Neural crest cell (in vitro differentiated cells): ENCODE measurements at regions not wholly inside any gene's neighbourhood (a gene's known extent, or its start where the extent isn't known, plus 50 kb on each side); places are given as distances from the start of the nearest gene placed in this dataset.

Experiments used
- DNase-seq: peaks from one replicate; pipeline ENCODE4 v3.0.0; 2021; ENCODE audit warnings: low read depth, mixed read lengths, low spot score
- H3K27ac Mint-ChIP-seq: one replicate; pipeline ENCODE4 v1.8.0; 2021; ENCODE audit warnings: mild to moderate bottlenecking, mixed read lengths; ENCODE audit not compliant: unreplicated experiment
- H3K27me3 Mint-ChIP-seq: 2 replicates; pipeline ENCODE4 v1.8.0; 2021; ENCODE audit warnings: low read depth, mild to moderate bottlenecking, mixed read lengths
- H3K36me3 Mint-ChIP-seq: 2 replicates; pipeline ENCODE4 v1.8.0; 2021; ENCODE audit warnings: low read depth, mild to moderate bottlenecking, mixed read lengths
- H3K4me1 Mint-ChIP-seq: 2 replicates; pipeline ENCODE4 v1.8.0; 2021; ENCODE audit warnings: mixed read lengths
- H3K4me3 Mint-ChIP-seq: one replicate; pipeline ENCODE4 v1.8.0; 2021; ENCODE audit warnings: mild to moderate bottlenecking, mixed read lengths
- H3K9me3 Mint-ChIP-seq: 2 replicates; pipeline ENCODE4 v1.8.0; 2021; ENCODE audit warnings: mixed read lengths
- TF ChIP-seq, protein P1 (sequence below): fragments of 200-600 bp; sonication (generic); conservative IDR thresholded peaks from 2 replicates; pipeline ENCODE4 v1.5.0; 2021; ENCODE audit warnings: antibody characterized with exemption, mild to moderate bottlenecking

DNA sequence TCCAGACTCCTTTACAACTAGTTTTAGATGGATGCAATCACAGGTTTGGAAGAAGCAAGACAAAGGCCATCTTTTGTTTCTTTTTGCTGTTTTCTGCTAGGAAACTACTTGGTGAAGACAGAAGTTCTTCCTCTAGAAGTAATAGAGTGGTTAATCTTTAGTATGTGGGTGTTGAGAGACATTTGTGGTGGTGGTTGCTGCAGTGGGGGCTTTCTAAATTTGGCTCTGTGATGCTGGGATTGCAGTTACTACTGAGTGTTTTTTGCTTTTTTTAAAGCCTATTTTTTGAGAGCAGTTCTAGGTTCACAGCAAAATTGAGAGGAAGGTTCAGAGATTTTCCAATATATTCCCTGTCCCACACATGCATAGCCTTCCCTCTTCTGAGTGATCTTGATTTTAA, 120.0 kb downstream of the AASDHPPT start:
- no peak overlapping the region for H3K4me3 Mint-ChIP-seq
- H3K9me3 Mint-ChIP-seq: no peaks in the 10 kb centered on the region
- DNase-seq: no peak
- no peak overlapping the region for H3K27ac Mint-ChIP-seq
- H3K36me3 Mint-ChIP-seq: no peaks in the 10 kb centered on the region
- no peaks in the 10 kb centered on the region for H3K27me3 Mint-ChIP-seq
- no peaks in the 10 kb centered on the region for H3K4me1 Mint-ChIP-seq
- TF ChIP-seq, protein P1, sequence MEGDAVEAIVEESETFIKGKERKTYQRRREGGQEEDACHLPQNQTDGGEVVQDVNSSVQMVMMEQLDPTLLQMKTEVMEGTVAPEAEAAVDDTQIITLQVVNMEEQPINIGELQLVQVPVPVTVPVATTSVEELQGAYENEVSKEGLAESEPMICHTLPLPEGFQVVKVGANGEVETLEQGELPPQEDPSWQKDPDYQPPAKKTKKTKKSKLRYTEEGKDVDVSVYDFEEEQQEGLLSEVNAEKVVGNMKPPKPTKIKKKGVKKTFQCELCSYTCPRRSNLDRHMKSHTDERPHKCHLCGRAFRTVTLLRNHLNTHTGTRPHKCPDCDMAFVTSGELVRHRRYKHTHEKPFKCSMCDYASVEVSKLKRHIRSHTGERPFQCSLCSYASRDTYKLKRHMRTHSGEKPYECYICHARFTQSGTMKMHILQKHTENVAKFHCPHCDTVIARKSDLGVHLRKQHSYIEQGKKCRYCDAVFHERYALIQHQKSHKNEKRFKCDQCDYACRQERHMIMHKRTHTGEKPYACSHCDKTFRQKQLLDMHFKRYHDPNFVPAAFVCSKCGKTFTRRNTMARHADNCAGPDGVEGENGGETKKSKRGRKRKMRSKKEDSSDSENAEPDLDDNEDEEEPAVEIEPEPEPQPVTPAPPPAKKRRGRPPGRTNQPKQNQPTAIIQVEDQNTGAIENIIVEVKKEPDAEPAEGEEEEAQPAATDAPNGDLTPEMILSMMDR: no peak

DNA sequence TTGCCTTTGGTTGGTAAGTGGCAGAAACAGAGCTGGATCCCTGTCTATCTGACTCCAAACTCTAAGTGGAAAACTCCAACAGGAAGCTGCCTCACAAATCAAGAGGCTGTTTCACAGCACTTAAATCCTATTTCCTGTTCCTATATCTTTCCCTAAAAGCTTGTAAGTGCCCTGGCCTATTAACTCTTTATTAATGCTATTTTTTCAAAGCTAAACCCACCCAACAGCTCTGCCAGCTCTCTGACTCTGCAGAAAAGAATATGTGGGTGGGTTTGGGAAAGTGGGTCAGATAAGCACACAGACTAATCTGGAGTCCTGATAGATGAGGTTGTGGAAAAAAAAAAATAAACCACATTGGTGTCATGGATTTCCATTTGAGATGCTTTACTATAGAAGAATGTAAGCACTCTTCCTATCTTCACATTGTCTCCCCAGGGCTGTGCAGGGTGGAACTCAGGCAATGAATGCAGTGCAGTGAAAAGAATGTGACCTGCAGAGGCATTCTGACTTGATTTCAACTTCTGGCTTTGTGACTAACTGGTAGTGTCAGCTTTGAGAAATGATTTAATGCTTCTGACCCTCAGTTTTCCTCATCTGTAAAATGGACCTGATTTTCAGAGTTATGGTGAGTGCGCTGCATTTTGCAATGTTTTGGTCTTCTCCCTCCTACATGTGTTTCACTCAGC, 125.6 kb downstream of the AASDHPPT start:
- Mint-ChIP-seq H3K27ac (no peak overlapping the region), H3K36me3 (no peaks in the 10 kb centered on the region), H3K27me3 (no peaks in the 10 kb centered on the region), H3K9me3 (no peaks in the 10 kb centered on the region), H3K4me1 (no peaks in the 10 kb centered on the region), H3K4me3 (no peak overlapping the region)
- TF ChIP-seq, protein P1: no peak
- DNase-seq: no peak

GRCh38 chr11:106208760-106209159, 131.3 kb downstream of the AASDHPPT start:
- Mint-ChIP-seq H3K27me3 (no peaks in the 10 kb centered on the region), H3K36me3 (no peaks in the 10 kb centered on the region)

GRCh38 chr11:106212081-106212480, 134.6 kb downstream of the AASDHPPT start:
- DNase-seq: no peak
- Mint-ChIP-seq H3K4me1 (no peaks in the 10 kb centered on the region), H3K4me3 (no peak overlapping the region), H3K27ac (no peak overlapping the region), H3K36me3 (no peaks in the 10 kb centered on the region), H3K27me3 (no peaks in the 10 kb centered on the region), H3K9me3 (no peaks in the 10 kb centered on the region)
- TF ChIP-seq, protein P1: no peak

More at GRCh38 chr11:106208760-106209159, 131.3 kb downstream of the AASDHPPT start:
- DNase-seq: no peak
- H3K9me3 Mint-ChIP-seq: no peaks in the 10 kb centered on the region
- no peak overlapping the region for H3K27ac Mint-ChIP-seq
- no peaks in the 10 kb centered on the region for H3K4me1 Mint-ChIP-seq
- H3K4me3 Mint-ChIP-seq: no peak overlapping the region
- TF ChIP-seq, protein P1: no peak

DNA sequence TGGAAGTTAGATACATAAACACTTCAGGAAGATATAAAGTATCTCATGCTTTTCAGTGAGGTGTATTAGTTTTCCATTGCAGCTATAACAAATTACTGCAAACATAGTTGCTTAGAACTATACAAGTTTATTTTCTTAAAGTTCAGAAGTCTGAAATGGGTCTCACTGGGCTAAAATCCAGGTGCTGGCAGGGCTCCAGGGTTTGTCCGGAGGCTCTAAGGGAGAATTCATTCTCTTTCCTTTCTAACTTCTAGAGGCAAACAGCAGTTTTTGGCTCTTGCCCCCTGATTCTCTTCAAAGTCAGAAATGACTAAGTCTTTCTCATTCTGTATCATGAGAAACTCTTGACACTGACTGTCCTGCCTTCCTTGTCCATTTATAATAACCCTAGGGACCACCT, 138.8 kb downstream of the AASDHPPT start:
- no peaks in the 10 kb centered on the region for H3K9me3 Mint-ChIP-seq

More for the DNA sequence above, 138.8 kb downstream of the AASDHPPT start:
- Mint-ChIP-seq H3K27me3 (no peaks in the 10 kb centered on the region), H3K27ac (no peak overlapping the region), H3K4me3 (no peak overlapping the region), H3K36me3 (no peaks in the 10 kb centered on the region), H3K4me1 (no peaks in the 10 kb centered on the region)
- TF ChIP-seq, protein P1: no peak
- DNase-seq: no peak
